Panc1 (cell line): ENCODE measurements at regions not wholly inside any gene's neighbourhood (a gene's known extent, or its start where the extent isn't known, plus 50 kb on each side); places are given as distances from the start of the nearest gene placed in this dataset.

Experiments
- ATAC-seq: fragments of 200-7000 bp; cut with Tn5 transposase; 2 replicates; pipeline ENCODE4 v1.9.1; 2020; ENCODE audit warnings: mild to moderate bottlenecking, moderate library complexity
- BruUV-seq: library from RNA; stranded (reverse); fragments of 400-500 nt; replicated peaks from 2 replicates; lab custom pipeline; 2021; lab: Mats Ljungman, UMichigan
- CTCF ChIA-PET: fragments of 300-600 bp; sonication (Branson Sonifier 250); formaldehyde crosslinking; loops from one replicate; lab custom pipeline; 2022; ENCODE audit warnings: antibody characterized with exemption; lab: Charles Lee
- POLR2A ChIA-PET: fragments of 300-600 bp; sonication (Branson Sonifier 250); formaldehyde crosslinking; loops from one replicate; lab custom pipeline; 2022; ENCODE audit warnings: antibody characterized with exemption; lab: Charles Lee
- DNase-seq: peaks from one replicate; pipeline ENCODE4 v3.0.0-alpha.2; 2010; ENCODE audit warnings: low read depth, low spot score
- H3K27ac ChIP-seq: 2 replicates; pipeline ENCODE4 v1.5.1; 2011; ENCODE audit warnings: mild to moderate bottlenecking, low read length, inconsistent platforms
- H3K27me3 ChIP-seq: fragments of 200-500 bp; sonication (Bioruptor generic); 2 replicates; pipeline ENCODE4 v1.6.0; 2014; ENCODE audit warnings: low read length, inconsistent platforms; ENCODE audit not compliant: control insufficient read depth, insufficient read depth
- H3K36me3 ChIP-seq: fragments of 200-500 bp; sonication (Bioruptor generic); 2 replicates; pipeline ENCODE4 v1.5.1; 2014; ENCODE audit warnings: inconsistent platforms, mild to moderate bottlenecking, low read length, moderate library complexity; ENCODE audit not compliant: control insufficient read depth, insufficient read depth
- H3K4me1 ChIP-seq: 2 replicates; pipeline ENCODE4 v1.5.1; 2011; ENCODE audit warnings: inconsistent platforms, mild to moderate bottlenecking, low read length, moderate library complexity; ENCODE audit not compliant: control insufficient read depth, insufficient read depth
- H3K4me3 ChIP-seq, 2 experiments: 2 replicates each; pipeline ENCODE4 v1.5.1; 2011 to 2012; ENCODE audit warnings: low read depth in 2 of 2, low read length in 2 of 2, mild to moderate bottlenecking in 2 of 2, inconsistent platforms in 1 of 2, moderate library complexity in 1 of 2
- H3K9me3 ChIP-seq: fragments of 200-500 bp; sonication (Bioruptor generic); 2 replicates; pipeline ENCODE4 v1.5.1; 2014; ENCODE audit warnings: low read depth, mild to moderate bottlenecking, inconsistent platforms, low read length, moderate library complexity; ENCODE audit not compliant: control insufficient read depth, insufficient read depth
- CTCF ChIP-seq: fragments of 450-650 bp; IDR thresholded peaks from 2 replicates; pipeline ENCODE4 v1.5.1; 2017; ENCODE audit warnings: mild to moderate bottlenecking
- POLR2AphosphoS5 ChIP-seq: IDR thresholded peaks from 2 replicates; pipeline ENCODE4 v1.6.1; 2012; ENCODE audit warnings: mild to moderate bottlenecking, low read depth, low read length, moderate library complexity
- REST ChIP-seq, 2 experiments: IDR thresholded peaks; 2 replicates each; pipeline ENCODE4 v1.6.1; 2011 to 2012; ENCODE audit warnings: low read depth in 2 of 2, control low read depth in 1 of 2, low read length in 1 of 2, mild to moderate bottlenecking in 1 of 2, moderate library complexity in 1 of 2; ENCODE audit not compliant: insufficient read depth in 1 of 2
- SIN3A ChIP-seq: IDR thresholded peaks from 2 replicates; pipeline ENCODE4 v1.6.1; 2012; ENCODE audit warnings: low read depth, mild to moderate bottlenecking, low read length, moderate library complexity, borderline replicate concordance; ENCODE audit not compliant: insufficient read depth
- TCF7L2 ChIP-seq: IDR thresholded peaks from 2 replicates; pipeline ENCODE4 v1.6.1; 2011; ENCODE audit warnings: mild to moderate bottlenecking, low read depth, low read length, inconsistent platforms
- in situ Hi-C: cut with HindIII; loops from 2 replicates; pipeline ENCODE4 v1.10.0; 2016; ENCODE audit warnings: low sequenced_read_pairs, low pct_unique_long_range_greater_than_20kb
- intact Hi-C: fragments of 100-400 bp; cut with micrococcal nuclease; formaldehyde crosslinking; loops from one replicate; pipeline ENCODE4 v1.10.0; 2022; ENCODE audit not compliant: unreplicated experiment

DNA sequence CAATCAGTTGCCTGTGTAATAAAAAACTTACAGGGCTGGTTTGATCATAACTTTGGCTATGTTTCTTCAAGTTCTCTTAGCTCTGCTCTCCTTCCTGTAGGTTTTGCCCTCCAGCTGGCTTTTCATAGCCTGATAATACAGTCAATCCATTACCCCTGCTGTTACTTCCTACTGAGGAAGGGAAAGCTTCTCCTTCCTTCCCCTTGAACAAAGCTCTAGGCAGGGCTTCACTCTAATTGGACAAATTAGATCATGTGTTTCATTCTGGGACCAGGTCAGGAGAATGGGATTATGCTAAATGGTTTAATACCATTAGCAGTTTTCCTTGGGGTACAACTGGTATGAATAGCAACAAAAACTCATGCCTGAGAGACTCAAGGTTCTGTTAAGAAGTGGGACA, 106.8 kb upstream of the MCHR2 start:
- Histone ChIP-seq H3K9me3 (no peaks in the 10 kb centered on the region), H3K36me3 (no peaks in the 10 kb centered on the region), H3K4me3 (no peak overlapping the region), H3K27ac (no peak overlapping the region), H3K27me3 (peaks cover 6% of the 10 kb centered on the region), H3K4me1 (no peaks in the 10 kb centered on the region)
- DNase-seq (no peak), ATAC-seq (no peak)
- in situ Hi-C loops, result no loop called here
- ChIA-PET POLR2A (no interaction called here), CTCF (no interaction called here)
- intact Hi-C loops, result no loop called here
- no TSS peak for BruUV-seq
- TF ChIP-seq CTCF, result no peak
- no peak for TF ChIP-seq TCF7L2
- no peak for TF ChIP-seq SIN3A
- no peak for TF ChIP-seq POLR2AphosphoS5
- TF ChIP-seq REST (IDR thresholded peaks at IDR 0.05; ENCODE audit: insufficient read depth in 1 of 2, low read depth in 2 of 2, low read length in 1 of 2), result no peak

GRCh38 chr6:100099189-100100074, 105.4 kb upstream of the MCHR2 start:
- in situ Hi-C loops (no loop called here), intact Hi-C loops (loop anchor here (1.0 kb wide), 2 partner anchors 97 to 231 kb away; no protein-coding TSS in a partner anchor)
- ChIA-PET CTCF (interaction anchor here (1.0 to 1.1 kb wide), 3 partner anchors 11 to 632 kb away, joined by 3 to 4 read pairs (median 3); no protein-coding TSS in a partner anchor), POLR2A (no interaction called here)
- no peak overlapping the region for H3K27ac ChIP-seq
- DNase-seq (no peak), ATAC-seq (0 out of 2 replicates have a peak, but pooled peaks have one; percentile 60)
- H3K9me3 ChIP-seq, result no peaks in the 10 kb centered on the region
- BruUV-seq, result no TSS peak
- peaks cover 6% of the 10 kb centered on the region for H3K27me3 ChIP-seq
- H3K4me1 ChIP-seq, result no peaks in the 10 kb centered on the region
- no peak overlapping the region for H3K4me3 ChIP-seq
- TF ChIP-seq POLR2AphosphoS5 (no peak), CTCF (peak; percentile 43; the same call in 1 of the 2 replicates), TCF7L2 (0 out of 2 replicates have a peak, but pooled peaks have one; percentile 19), SIN3A (no peak), REST (IDR thresholded peaks at IDR 0.05; ENCODE audit: insufficient read depth in 1 of 2, low read depth in 2 of 2, low read length in 1 of 2) (no peak)
- H3K36me3 ChIP-seq, result no peaks in the 10 kb centered on the region
